CD14-positive monocyte (primary cell): ENCODE measurements at regions not wholly inside any gene's neighbourhood (a gene's known extent, or its start where the extent isn't known, plus 50 kb on each side); places are given as distances from the start of the nearest gene placed in this dataset.

ENCODE experiments used
- DNase-seq, 3 donors: peaks; one replicate each; pipeline ENCODE4 v3.0.0-alpha.2; 2011 to 2022
- H2AFZ ChIP-seq: 2 replicates; pipeline ENCODE4 v1.6.0; 2012; ENCODE audit warnings: mild to moderate bottlenecking, low read depth, low read length, inconsistent platforms; ENCODE audit not compliant: insufficient read depth, poor library complexity, severe bottlenecking
- H3K27ac ChIP-seq, 2 donors: 1 replicate in 1 of 2; 2 replicates in 1 of 2; pipeline ENCODE4 v1.5.1; 2012 to 2013; ENCODE audit warnings: low read length in 2 of 2, control low read depth in 1 of 2, inconsistent platforms in 1 of 2, low read depth in 1 of 2, mild to moderate bottlenecking in 1 of 2
- H3K27me3 ChIP-seq, 2 donors: one replicate each; pipeline versions ENCODE4 v1.6.0 to v1.6.1; 2011 to 2013; ENCODE audit warnings: low read length in 2 of 2; ENCODE audit not compliant: control insufficient read depth in 2 of 2, insufficient read depth in 2 of 2
- H3K36me3 ChIP-seq, 2 donors: replicated peaks in 1 of 2; 1 replicate in 1 of 2; 2 replicates in 1 of 2; pipeline versions ENCODE4 v1.5.1 to v1.6.1; 2012 to 2013; ENCODE audit warnings: low read length in 2 of 2, control low read depth in 1 of 2, inconsistent platforms in 1 of 2, mild to moderate bottlenecking in 1 of 2; ENCODE audit not compliant: insufficient read depth in 2 of 2, control insufficient read depth in 1 of 2
- H3K4me1 ChIP-seq, 2 donors: 1 replicate in 1 of 2; 2 replicates in 1 of 2; pipeline versions ENCODE4 v1.5.1 to v1.6.1; 2012 to 2013; ENCODE audit warnings: low read length in 2 of 2, control low read depth in 1 of 2, inconsistent platforms in 1 of 2, mild to moderate bottlenecking in 1 of 2, moderate library complexity in 1 of 2; ENCODE audit not compliant: insufficient read depth in 2 of 2, control insufficient read depth in 1 of 2
- H3K4me2 ChIP-seq: replicated peaks from 2 replicates; pipeline ENCODE3; 2012; ENCODE audit warnings: low read length, moderate library complexity, mild to moderate bottlenecking; ENCODE audit not compliant: poor library complexity, severe bottlenecking; ENCODE audit errors: extremely low read depth
- H3K4me3 ChIP-seq, 3 experiments: fragments of 200-600 bp in 1 of 3; sonication (generic) in 1 of 3; replicated peaks in 1 of 3; 1 replicate in 2 of 3; 2 replicates in 1 of 3; pipeline ENCODE4 v1.5.1; 2011 to 2013; ENCODE audit warnings: low read length in 3 of 3, mild to moderate bottlenecking in 3 of 3, control low read depth in 2 of 3, low read depth in 2 of 3, inconsistent platforms in 1 of 3, moderate library complexity in 1 of 3
- H3K79me2 ChIP-seq: 2 replicates; pipeline ENCODE4 v1.6.0; 2012; ENCODE audit warnings: mild to moderate bottlenecking, control low read depth, inconsistent platforms, low read length, moderate library complexity; ENCODE audit not compliant: insufficient read depth
- H3K9ac ChIP-seq: 2 replicates; pipeline ENCODE4 v1.6.0; 2017; ENCODE audit warnings: low read length, mild to moderate bottlenecking; ENCODE audit not compliant: insufficient read depth, poor library complexity, severe bottlenecking
- H3K9me3 ChIP-seq, 2 donors: replicated peaks in 1 of 2; 1 replicate in 1 of 2; 2 replicates in 1 of 2; pipeline versions ENCODE4 v1.5.1 to v1.6.1; 2012 to 2013; ENCODE audit warnings: low read length in 2 of 2, control low read depth in 1 of 2; ENCODE audit not compliant: control insufficient read depth in 1 of 2, insufficient read depth in 1 of 2
- H4K20me1 ChIP-seq: 2 replicates; pipeline ENCODE4 v1.6.0; 2012; ENCODE audit warnings: mild to moderate bottlenecking, low read length, control low read depth, moderate library complexity; ENCODE audit not compliant: insufficient read depth
- H3K27ac Mint-ChIP-seq, 7 donors: one replicate each; pipeline ENCODE4 v1.8.0; 2020; ENCODE audit warnings: mild to moderate bottlenecking in 7 of 7, mixed read lengths in 7 of 7, moderate library complexity in 6 of 7, inconsistent platforms in 2 of 7
- H3K27me3 Mint-ChIP-seq, 3 donors: one replicate each; pipeline ENCODE4 v1.8.0; 2021 to 2022; ENCODE audit warnings: low read depth in 3 of 3, mild to moderate bottlenecking in 3 of 3, mixed read lengths in 3 of 3, moderate library complexity in 3 of 3, inconsistent platforms in 1 of 3
- H3K36me3 Mint-ChIP-seq, 2 donors: one replicate each; pipeline ENCODE4 v1.8.0; 2020; ENCODE audit warnings: mixed read lengths in 2 of 2, inconsistent platforms in 1 of 2, mild to moderate bottlenecking in 1 of 2
- H3K4me1 Mint-ChIP-seq: one replicate; pipeline ENCODE4 v1.8.0; 2020; ENCODE audit warnings: mild to moderate bottlenecking, mixed read lengths
- H3K4me3 Mint-ChIP-seq, 2 donors: one replicate each; pipeline ENCODE4 v1.8.0; 2020; ENCODE audit warnings: mild to moderate bottlenecking in 2 of 2, mixed read lengths in 2 of 2, moderate library complexity in 1 of 2
- H3K9me3 Mint-ChIP-seq, 7 donors: one replicate each; pipeline ENCODE4 v1.8.0; 2020 to 2022; ENCODE audit warnings: mixed read lengths in 7 of 7, mild to moderate bottlenecking in 6 of 7, moderate library complexity in 6 of 7, inconsistent platforms in 2 of 7
- WGBS: methylation state at CpG from one replicate; pipeline ENCODE4 v1.1.5; 2013; ENCODE audit warnings: missing lambda C conversion rate; ENCODE audit not compliant: insufficient coverage; 5-methylcytosine and 5-hydroxymethylcytosine counted together
- intact Hi-C, 2 donors: fragments of 100-400 bp; cut with micrococcal nuclease; formaldehyde crosslinking; loops; one replicate each; pipeline versions ENCODE4 v1.15.0 to v1.15.1; 2023
- TF ChIP-seq, protein P1 (sequence below): fragments of 200-600 bp; IDR thresholded peaks from one replicate; pipeline ENCODE4 v1.8.0; 2022; ENCODE audit warnings: antibody characterized with exemption, mild to moderate bottlenecking

DNA sequence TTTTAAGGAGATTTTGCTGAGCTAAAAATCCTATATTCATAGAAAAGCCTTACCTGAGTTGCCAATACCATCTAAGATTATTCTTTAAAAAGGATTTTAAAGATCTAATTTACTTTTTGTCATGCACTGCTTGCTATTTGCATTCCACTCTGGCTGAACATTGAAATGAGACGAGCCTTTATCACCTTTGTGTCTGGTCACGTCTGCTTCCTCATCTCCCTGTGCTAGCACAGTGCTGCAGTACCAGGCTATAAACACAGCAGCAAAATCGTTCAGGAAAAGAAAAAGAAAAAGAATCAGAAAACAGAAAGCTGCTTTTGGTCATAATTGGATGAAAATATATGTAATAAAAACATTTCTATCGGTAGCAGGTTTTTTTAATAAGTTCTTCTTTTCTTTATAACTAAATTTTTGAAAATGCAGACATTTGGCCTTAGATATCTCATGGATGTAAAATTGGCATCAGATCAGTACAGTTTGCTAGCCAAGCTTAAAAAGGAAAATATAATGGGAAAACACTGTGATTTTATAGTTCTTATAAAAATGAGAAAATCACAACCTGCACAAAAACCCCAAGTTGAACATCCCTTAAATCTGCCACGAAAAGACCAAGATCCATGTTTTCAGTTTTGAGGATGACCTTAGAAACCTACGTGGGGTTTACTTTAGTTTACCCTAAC lies 735.7 kb upstream of the CXADR start:
- no peaks in the 10 kb centered on the region for H3K79me2 ChIP-seq
- Mint-ChIP-seq H3K9me3 (peaks cover 0 to 13% (median 6%) of the 10 kb centered on the region in 7 donors), H3K4me3 (no peak overlapping the region), H3K4me1 (no peaks in the 10 kb centered on the region), H3K36me3 (no peaks in the 10 kb centered on the region), H3K27ac (no peak overlapping the region), H3K27me3 (no peaks in the 10 kb centered on the region)
- H3K4me1 ChIP-seq = no peaks in the 10 kb centered on the region
- 80% methylated on average over 1 of the region's 6 CpGs for WGBS
- no peak overlapping the region for H3K27ac ChIP-seq
- no peaks in the 10 kb centered on the region for H3K36me3 ChIP-seq
- H3K9me3 ChIP-seq = peaks cover 19 to 20% of the 10 kb centered on the region in 2 donors
- TF ChIP-seq, protein P1, sequence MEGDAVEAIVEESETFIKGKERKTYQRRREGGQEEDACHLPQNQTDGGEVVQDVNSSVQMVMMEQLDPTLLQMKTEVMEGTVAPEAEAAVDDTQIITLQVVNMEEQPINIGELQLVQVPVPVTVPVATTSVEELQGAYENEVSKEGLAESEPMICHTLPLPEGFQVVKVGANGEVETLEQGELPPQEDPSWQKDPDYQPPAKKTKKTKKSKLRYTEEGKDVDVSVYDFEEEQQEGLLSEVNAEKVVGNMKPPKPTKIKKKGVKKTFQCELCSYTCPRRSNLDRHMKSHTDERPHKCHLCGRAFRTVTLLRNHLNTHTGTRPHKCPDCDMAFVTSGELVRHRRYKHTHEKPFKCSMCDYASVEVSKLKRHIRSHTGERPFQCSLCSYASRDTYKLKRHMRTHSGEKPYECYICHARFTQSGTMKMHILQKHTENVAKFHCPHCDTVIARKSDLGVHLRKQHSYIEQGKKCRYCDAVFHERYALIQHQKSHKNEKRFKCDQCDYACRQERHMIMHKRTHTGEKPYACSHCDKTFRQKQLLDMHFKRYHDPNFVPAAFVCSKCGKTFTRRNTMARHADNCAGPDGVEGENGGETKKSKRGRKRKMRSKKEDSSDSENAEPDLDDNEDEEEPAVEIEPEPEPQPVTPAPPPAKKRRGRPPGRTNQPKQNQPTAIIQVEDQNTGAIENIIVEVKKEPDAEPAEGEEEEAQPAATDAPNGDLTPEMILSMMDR = no peak
- H3K4me3 ChIP-seq = no peak overlapping the region
- no peak for DNase-seq
- intact Hi-C loops = no loop called here
- no peak overlapping the region for H3K4me2 ChIP-seq
- H3K9ac ChIP-seq = no peak overlapping the region
- H4K20me1 ChIP-seq = no peaks in the 10 kb centered on the region
- H2AFZ ChIP-seq = no peak overlapping the region
- no peaks in the 10 kb centered on the region for H3K27me3 ChIP-seq

DNA sequence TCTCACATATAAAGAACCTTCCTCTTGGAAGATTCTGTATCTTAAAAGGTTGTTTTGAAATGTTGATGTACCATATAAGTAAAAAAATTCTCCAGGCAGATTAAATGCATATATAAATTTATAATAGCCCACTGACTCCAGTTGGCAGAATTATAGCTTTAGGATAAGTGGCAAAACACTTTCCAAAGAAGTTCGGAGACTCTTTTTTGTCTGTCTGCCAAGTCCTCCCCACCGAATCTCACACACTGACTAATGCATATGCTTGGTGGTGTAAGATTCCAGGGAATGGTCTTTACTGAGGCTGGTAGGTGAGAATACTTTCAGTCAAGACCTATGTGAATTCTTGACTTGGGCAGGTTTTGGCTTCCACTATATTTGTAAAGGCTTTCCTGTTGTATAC lies 724.3 kb upstream of the CXADR start:
- Histone ChIP-seq H3K4me3 (no peak overlapping the region), H3K4me1 (no peaks in the 10 kb centered on the region), H3K27ac (no peak overlapping the region), H2AFZ (no peak overlapping the region), H3K27me3 (no peaks in the 10 kb centered on the region), H3K4me2 (no peak overlapping the region), H3K79me2 (no peaks in the 10 kb centered on the region), H3K36me3 (no peaks in the 10 kb centered on the region), H3K9ac (no peak overlapping the region), H3K9me3 (peaks cover 0 to 8% of the 10 kb centered on the region in 2 donors), H4K20me1 (no peaks in the 10 kb centered on the region)
- WGBS = no CpG with 5 or more reads among the region's 2 CpGs
- no peak overlapping the region for H3K27ac Mint-ChIP-seq
- H3K4me3 Mint-ChIP-seq = no peak overlapping the region
- no peak for DNase-seq
- intact Hi-C loops = no loop called here
- no peaks in the 10 kb centered on the region for H3K36me3 Mint-ChIP-seq
- H3K27me3 Mint-ChIP-seq = no peaks in the 10 kb centered on the region
- peaks cover 0 to 11% (median 7%) of the 10 kb centered on the region in 7 donors for H3K9me3 Mint-ChIP-seq
- TF ChIP-seq, protein P1 = no peak
- H3K4me1 Mint-ChIP-seq = no peaks in the 10 kb centered on the region
